ENCODE measurements at regions not wholly inside any gene's neighbourhood (a gene's known extent, or its start where the extent isn't known, plus 50 kb on each side); places are given as distances from the start of the nearest gene placed in this dataset.
"Not testable (repeated sequence)": the region's sequence is repeated elsewhere in the genome, so short reads cannot be mapped to it uniquely, and the experiment has no call there.

- DNase-seq (ENCODE audit: low spot score): not testable (repeated sequence)
Observed at GRCh38 chr9:39665020-39665419, 309.6 kb downstream of the SPATA31A1 start.

- DNase-seq (ENCODE audit: low spot score): not testable (repeated sequence)
Observed at GRCh38 chr9:39674437-39675210, 319.2 kb downstream of the SPATA31A1 start.

GRCh38 chr9:39675211-39675553 is 319.7 kb downstream of the SPATA31A1 start:
- DNase-seq (ENCODE audit: low spot score): not testable (repeated sequence)

- not testable (repeated sequence) for DNase-seq (ENCODE audit: low spot score)
Observed at GRCh38 chr9:39678534-39679263, 323.2 kb downstream of the SPATA31A1 start.

GRCh38 chr9:39680694-39681401 is 325.4 kb downstream of the SPATA31A1 start:
- not testable (repeated sequence) for DNase-seq (ENCODE audit: low spot score)

GRCh38 chr9:39728862-39729261 is 373.4 kb downstream of the SPATA31A1 start:
- DNase-seq (ENCODE audit: low spot score): not testable (repeated sequence)

GRCh38 chr9:39744898-39745297 is 389.4 kb downstream of the SPATA31A1 start:
- not testable (repeated sequence) for DNase-seq (ENCODE audit: low spot score)

GRCh38 chr9:39775570-39775969 is 420.1 kb downstream of the SPATA31A1 start:
- DNase-seq (ENCODE audit: low spot score): not testable (repeated sequence)

GRCh38 chr9:39791356-39791755 is 435.9 kb downstream of the SPATA31A1 start:
- DNase-seq (ENCODE audit: low spot score): not testable (repeated sequence)

GRCh38 chr9:39797935-39798334 is 442.5 kb downstream of the SPATA31A1 start:
- not testable (repeated sequence) for DNase-seq (ENCODE audit: low spot score)

- DNase-seq (ENCODE audit: low spot score): not testable (repeated sequence)
Observed at GRCh38 chr9:39799252-39799651, 443.8 kb downstream of the SPATA31A1 start.

GRCh38 chr9:39802561-39802960 is 447.1 kb downstream of the SPATA31A1 start:
- not testable (repeated sequence) for DNase-seq (ENCODE audit: low spot score)

GRCh38 chr9:39809401-39810226 is 454.1 kb downstream of the SPATA31A1 start:
- peak; percentile 36 for DNase-seq (ENCODE audit: low spot score)

- DNase-seq (ENCODE audit: low spot score): not testable (repeated sequence)
Observed at GRCh38 chr9:39810401-39810800, 454.9 kb downstream of the SPATA31A1 start.

- DNase-seq (ENCODE audit: low spot score): not testable (repeated sequence)
Observed at GRCh38 chr9:39811615-39812014, 456.1 kb downstream of the SPATA31A1 start.

- peak; percentile 0 for DNase-seq (ENCODE audit: low spot score)
Observed at GRCh38 chr9:39828457-39828856, 473.0 kb downstream of the SPATA31A1 start.
